WTC11 (cell line): ENCODE measurements at regions not wholly inside any gene's neighbourhood (a gene's known extent, or its start where the extent isn't known, plus 50 kb on each side); places are given as distances from the start of the nearest gene placed in this dataset.

Source experiments
- CTCF ChIP-seq: fragments of 200-600 bp; IDR thresholded peaks from 2 replicates; pipeline ENCODE4 v1.8.0; 2022; ENCODE audit warnings: antibody characterized with exemption
- HMGXB4 ChIP-seq: sonication (generic); formaldehyde crosslinking; IDR thresholded peaks from 2 replicates; pipeline ENCODE4 v1.8.1; 2023; ENCODE audit warnings: mild to moderate bottlenecking, moderate library complexity, missing genetic modification reagents
- MAX ChIP-seq: sonication (generic); formaldehyde crosslinking; IDR thresholded peaks from 2 replicates; pipeline ENCODE4 v1.8.0; 2022; ENCODE audit warnings: mild to moderate bottlenecking, missing genetic modification reagents
- MYBL2 ChIP-seq: sonication (generic); formaldehyde crosslinking; IDR thresholded peaks from 2 replicates; pipeline ENCODE4 v1.8.1; 2023; ENCODE audit warnings: mild to moderate bottlenecking, moderate library complexity, missing genetic modification reagents
- OVOL2 ChIP-seq: fragments of 250-450 bp; sonication (Bioruptor Pico); IDR thresholded peaks from 2 replicates; pipeline ENCODE4 v1.9.0; 2021; ENCODE audit warnings: mild to moderate bottlenecking, borderline replicate concordance
- SOX15 ChIP-seq: fragments of 250-450 bp; sonication (Bioruptor Pico); IDR thresholded peaks from 2 replicates; pipeline ENCODE4 v1.9.0; 2021; ENCODE audit warnings: mild to moderate bottlenecking
- TEAD4 ChIP-seq: sonication (generic); formaldehyde crosslinking; IDR thresholded peaks from 2 replicates; pipeline ENCODE4 v1.8.0; 2022; ENCODE audit warnings: mild to moderate bottlenecking, missing genetic modification reagents
- ZNF138 ChIP-seq: sonication (generic); formaldehyde crosslinking; conservative IDR thresholded peaks from 2 replicates; pipeline ENCODE4 v1.8.1; 2022; ENCODE audit warnings: mild to moderate bottlenecking, moderate library complexity, missing genetic modification reagents
- TF ChIP-seq, protein P1 (sequence below): sonication (generic); formaldehyde crosslinking; IDR thresholded peaks from 2 replicates; pipeline ENCODE4 v1.8.1; 2022; ENCODE audit warnings: low read depth, missing genetic modification reagents, borderline replicate concordance

DNA sequence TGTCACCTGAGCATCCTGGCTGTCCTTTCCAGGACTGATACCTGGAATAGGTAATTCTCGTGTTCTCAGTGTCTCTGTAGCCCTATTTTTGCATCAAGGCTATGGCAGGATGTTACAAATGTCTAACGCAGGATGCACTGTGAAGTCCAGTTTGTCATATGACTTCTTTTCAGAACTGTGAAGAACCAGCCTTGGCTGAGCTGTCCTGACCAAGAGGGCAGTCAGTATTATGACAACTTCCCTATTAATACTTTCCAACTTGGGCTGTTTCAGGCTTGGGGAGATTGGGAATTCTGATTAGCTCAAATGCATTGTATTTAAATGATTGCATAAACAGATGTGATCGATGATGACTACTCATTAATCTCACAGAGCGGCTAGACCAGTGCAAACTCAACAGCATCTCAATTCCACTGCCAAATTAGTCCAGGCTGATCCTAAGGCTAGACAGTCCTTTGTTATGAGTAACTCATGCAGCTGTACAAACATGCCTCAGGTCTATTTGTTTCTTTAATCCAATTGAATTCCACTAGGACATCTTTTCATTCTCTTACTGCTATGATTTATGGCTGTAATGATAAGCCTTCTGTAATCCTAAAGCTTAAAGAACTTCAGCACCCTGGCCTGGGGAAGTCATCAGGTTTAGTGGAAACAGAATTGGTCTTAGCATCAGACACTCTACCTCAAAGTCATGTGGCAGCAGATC, 331.6 kb downstream of the KCNS3 start:
- TF ChIP-seq CTCF (no peak), HMGXB4 (CRISPR knock-in tag) (no peak), OVOL2 (no peak), SOX15 (CRISPR knock-in tag) (no peak), TEAD4 (CRISPR knock-in tag) (no peak), MYBL2 (CRISPR knock-in tag) (no peak), MAX (CRISPR knock-in tag) (no peak), ZNF138 (no peak)
- TF ChIP-seq, protein P1, sequence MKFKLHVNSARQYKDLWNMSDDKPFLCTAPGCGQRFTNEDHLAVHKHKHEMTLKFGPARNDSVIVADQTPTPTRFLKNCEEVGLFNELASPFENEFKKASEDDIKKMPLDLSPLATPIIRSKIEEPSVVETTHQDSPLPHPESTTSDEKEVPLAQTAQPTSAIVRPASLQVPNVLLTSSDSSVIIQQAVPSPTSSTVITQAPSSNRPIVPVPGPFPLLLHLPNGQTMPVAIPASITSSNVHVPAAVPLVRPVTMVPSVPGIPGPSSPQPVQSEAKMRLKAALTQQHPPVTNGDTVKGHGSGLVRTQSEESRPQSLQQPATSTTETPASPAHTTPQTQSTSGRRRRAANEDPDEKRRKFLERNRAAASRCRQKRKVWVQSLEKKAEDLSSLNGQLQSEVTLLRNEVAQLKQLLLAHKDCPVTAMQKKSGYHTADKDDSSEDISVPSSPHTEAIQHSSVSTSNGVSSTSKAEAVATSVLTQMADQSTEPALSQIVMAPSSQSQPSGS (CRISPR knock-in tag), result no peak
